ENCODE measurements at regions not wholly inside any gene's neighbourhood (a gene's known extent, or its start where the extent isn't known, plus 50 kb on each side); places are given as distances from the start of the nearest gene placed in this dataset.

- TF ChIP-seq POLR2A (IDR thresholded peaks at IDR 0.05) (no peak), CTCF (IDR thresholded peaks at IDR 0.05) (no peak)
Measured at GRCh38 chr10:10516346-10517130, 501.1 kb upstream of the CELF2 start.

Measured in esophagus squamous epithelium (tissue), 4 donors.